ENCODE measurements at regions not wholly inside any gene's neighbourhood (a gene's known extent, or its start where the extent isn't known, plus 50 kb on each side); places are given as distances from the start of the nearest gene placed in this dataset.

- H3K27ac Mint-ChIP-seq (ENCODE audit: unreplicated experiment): no peak overlapping the region
- no peaks in the 10 kb centered on the region for H3K4me1 Mint-ChIP-seq (ENCODE audit: low read depth, unreplicated experiment)
- TF ChIP-seq CTCF (IDR thresholded peaks at IDR 0.05; ENCODE audit: unreplicated experiment): no peak
- no peak for DNase-seq
- no peak overlapping the region for H3K4me3 Mint-ChIP-seq (ENCODE audit: low read depth, unreplicated experiment)
- no peaks in the 10 kb centered on the region for H3K36me3 Mint-ChIP-seq (ENCODE audit: insufficient read depth, unreplicated experiment)
- intact Hi-C loops (cut with micrococcal nuclease; ENCODE audit: unreplicated experiment): no loop called here
- BruUV-seq (replicated peaks): no TSS peak
- CTCF ChIA-PET: no interaction called here
- H3K27me3 Mint-ChIP-seq (ENCODE audit: unreplicated experiment): peaks cover 100% of the 10 kb centered on the region
- H3K9me3 Mint-ChIP-seq (ENCODE audit: low read depth, unreplicated experiment): no peaks in the 10 kb centered on the region
These were observed 115.0 kb upstream of the RPH3A start for GRCh38 chr12:112676507-112676906.

GRCh38 chr12:112677050-112677765 is 114.3 kb upstream of the RPH3A start:
- no peak overlapping the region for H3K27ac Mint-ChIP-seq (ENCODE audit: unreplicated experiment)
- H3K4me3 Mint-ChIP-seq (ENCODE audit: low read depth, unreplicated experiment): no peak overlapping the region
- no peak for TF ChIP-seq CTCF (IDR thresholded peaks at IDR 0.05; ENCODE audit: unreplicated experiment)
- no TSS peak for BruUV-seq (replicated peaks)
- intact Hi-C loops (cut with micrococcal nuclease; ENCODE audit: unreplicated experiment): no loop called here
- CTCF ChIA-PET: no interaction called here
- DNase-seq: no peak
- H3K4me1 Mint-ChIP-seq (ENCODE audit: low read depth, unreplicated experiment): no peaks in the 10 kb centered on the region
- no peaks in the 10 kb centered on the region for H3K36me3 Mint-ChIP-seq (ENCODE audit: insufficient read depth, unreplicated experiment)
- H3K27me3 Mint-ChIP-seq (ENCODE audit: unreplicated experiment): peaks cover 100% of the 10 kb centered on the region
- H3K9me3 Mint-ChIP-seq (ENCODE audit: low read depth, unreplicated experiment): no peaks in the 10 kb centered on the region

- BruUV-seq (replicated peaks): no TSS peak
- peaks cover 93% of the 10 kb centered on the region for H3K27me3 Mint-ChIP-seq (ENCODE audit: unreplicated experiment)
These were observed 110.6 kb upstream of the RPH3A start for GRCh38 chr12:112680993-112681392.

GRCh38 chr12:112682586-112682985 is 109.0 kb upstream of the RPH3A start:
- no TSS peak for BruUV-seq (replicated peaks)
- no peak for TF ChIP-seq CTCF (IDR thresholded peaks at IDR 0.05; ENCODE audit: unreplicated experiment)
- no peak for DNase-seq
- Mint-ChIP-seq H3K4me1 (ENCODE audit: low read depth, unreplicated experiment) (no peaks in the 10 kb centered on the region), H3K27me3 (ENCODE audit: unreplicated experiment) (peaks cover 93% of the 10 kb centered on the region), H3K9me3 (ENCODE audit: low read depth, unreplicated experiment) (no peaks in the 10 kb centered on the region), H3K27ac (ENCODE audit: unreplicated experiment) (no peak overlapping the region), H3K36me3 (ENCODE audit: insufficient read depth, unreplicated experiment) (no peaks in the 10 kb centered on the region), H3K4me3 (ENCODE audit: low read depth, unreplicated experiment) (no peak overlapping the region)
- CTCF ChIA-PET: interaction anchor here (0.6 kb wide), 1 partner anchor 129 kb away, joined by 3 read pairs; no protein-coding TSS in a partner anchor
- intact Hi-C loops (cut with micrococcal nuclease; ENCODE audit: unreplicated experiment): no loop called here

More at GRCh38 chr12:112680993-112681392, 110.6 kb upstream of the RPH3A start:
- DNase-seq: no peak
- intact Hi-C loops (cut with micrococcal nuclease; ENCODE audit: unreplicated experiment): no loop called here
- Mint-ChIP-seq H3K36me3 (ENCODE audit: insufficient read depth, unreplicated experiment) (no peaks in the 10 kb centered on the region), H3K9me3 (ENCODE audit: low read depth, unreplicated experiment) (no peaks in the 10 kb centered on the region), H3K4me3 (ENCODE audit: low read depth, unreplicated experiment) (no peak overlapping the region), H3K4me1 (ENCODE audit: low read depth, unreplicated experiment) (no peaks in the 10 kb centered on the region), H3K27ac (ENCODE audit: unreplicated experiment) (no peak overlapping the region)
- TF ChIP-seq CTCF (IDR thresholded peaks at IDR 0.05; ENCODE audit: unreplicated experiment): no peak
- CTCF ChIA-PET: no interaction called here

Data from Calu3 (cell line).